IMR-90 (cell line): ENCODE measurements at regions not wholly inside any gene's neighbourhood (a gene's known extent, or its start where the extent isn't known, plus 50 kb on each side); places are given as distances from the start of the nearest gene placed in this dataset.

Experiments used
- ATAC-seq: fragments of 200-7000 bp; cut with Tn5 transposase; 2 replicates; pipeline ENCODE4 v1.9.1; 2020; ENCODE audit warnings: low read depth, mild to moderate bottlenecking, moderate library complexity
- BruUV-seq: library from RNA; stranded (reverse); fragments of 400-500 nt; replicated peaks from 2 replicates; lab custom pipeline; 2021; lab: Mats Ljungman, UMichigan
- CTCF ChIA-PET: fragments of 300-600 bp; formaldehyde crosslinking; extraction: SDS; loops from one replicate; lab custom pipeline; 2021; ENCODE audit warnings: antibody characterized with exemption; lab: Yijun Ruan, JAX
- POLR2A ChIA-PET: fragments of 300-600 bp; sonication (Branson Sonifier 250); formaldehyde crosslinking; loops from one replicate; lab custom pipeline; 2022; ENCODE audit warnings: antibody characterized with exemption; ENCODE audit not compliant: unreplicated experiment; lab: Charles Lee
- DNase-seq: peaks from one replicate; pipeline ENCODE4 v3.0.0; 2013
- H2AFZ ChIP-seq: replicated peaks from 2 replicates; pipeline ENCODE3; 2013; ENCODE audit warnings: low read length, mild to moderate bottlenecking; ENCODE audit not compliant: poor library complexity
- H2AK5ac ChIP-seq: 2 replicates; pipeline ENCODE4 v1.6.1; 2013; ENCODE audit warnings: low read depth, low read length, inconsistent platforms
- H2AK9ac ChIP-seq: replicated peaks from 2 replicates; pipeline ENCODE3; 2013; ENCODE audit warnings: mild to moderate bottlenecking, low read depth, low read length, moderate library complexity; ENCODE audit not compliant: poor library complexity
- H2BK120ac ChIP-seq: 2 replicates; pipeline ENCODE4 v1.6.1; 2013; ENCODE audit warnings: low read depth, low read length, inconsistent platforms
- H2BK15ac ChIP-seq: 3 replicates; pipeline ENCODE4 v1.6.1; 2013; ENCODE audit warnings: low read depth, low read length, inconsistent platforms
- H2BK20ac ChIP-seq: 2 replicates; pipeline ENCODE4 v1.6.1; 2013; ENCODE audit warnings: low read depth, mild to moderate bottlenecking, inconsistent platforms, low read length, moderate library complexity
- H2BK5ac ChIP-seq: 2 replicates; pipeline ENCODE4 v1.6.1; 2013; ENCODE audit warnings: mild to moderate bottlenecking, low read depth, low read length, inconsistent platforms; ENCODE audit not compliant: poor library complexity, severe bottlenecking
- H3K14ac ChIP-seq: replicated peaks from 2 replicates; pipeline ENCODE4 v1.6.1; 2013; ENCODE audit warnings: low read depth, low read length, inconsistent platforms
- H3K18ac ChIP-seq: 2 replicates; pipeline ENCODE4 v1.6.1; 2013; ENCODE audit warnings: low read depth, low read length, control low read depth
- H3K23ac ChIP-seq: 2 replicates; pipeline ENCODE4 v1.6.1; 2013; ENCODE audit warnings: low read depth, low read length, inconsistent platforms
- H3K27ac ChIP-seq: 2 replicates; pipeline ENCODE4 v1.5.1; 2013; ENCODE audit warnings: mild to moderate bottlenecking, control low read depth, low read length; ENCODE audit not compliant: insufficient read depth
- H3K27me3 ChIP-seq: 2 replicates; pipeline ENCODE4 v1.6.1; 2013; ENCODE audit warnings: low read length; ENCODE audit not compliant: control insufficient read depth, insufficient read depth
- H3K36me3 ChIP-seq: 2 replicates; pipeline ENCODE4 v1.6.1; 2013; ENCODE audit warnings: low read length, mixed read lengths; ENCODE audit not compliant: control insufficient read depth, insufficient read depth
- H3K4ac ChIP-seq: 2 replicates; pipeline ENCODE4 v1.6.1; 2013; ENCODE audit warnings: low read depth, low read length, inconsistent platforms
- H3K4me1 ChIP-seq: 2 replicates; pipeline ENCODE4 v1.6.1; 2013; ENCODE audit warnings: low read length, mixed read lengths; ENCODE audit not compliant: control insufficient read depth, insufficient read depth
- H3K4me2 ChIP-seq: 2 replicates; pipeline ENCODE4 v1.6.1; 2013; ENCODE audit warnings: low read depth, mild to moderate bottlenecking, control low read depth, low read length, moderate library complexity
- H3K4me3 ChIP-seq: 2 replicates; pipeline ENCODE4 v1.5.1; 2013; ENCODE audit warnings: low read depth, mild to moderate bottlenecking, control low read depth, low read length, moderate library complexity; ENCODE audit not compliant: insufficient read depth
- H3K56ac ChIP-seq: 2 replicates; pipeline ENCODE4 v1.6.1; 2013; ENCODE audit warnings: low read length, inconsistent platforms; ENCODE audit not compliant: insufficient read depth; ENCODE audit errors: extremely low read depth
- H3K79me1 ChIP-seq, 2 experiments: 2 replicates each; pipeline ENCODE4 v1.6.1; 2013; ENCODE audit warnings: low read length in 2 of 2, inconsistent platforms in 1 of 2, low read depth in 1 of 2
- H3K9ac ChIP-seq: 2 replicates; pipeline ENCODE4 v1.6.1; 2013; ENCODE audit warnings: low read depth, low read length, control low read depth
- H3K9me1 ChIP-seq: 2 replicates; pipeline ENCODE4 v1.6.1; 2013; ENCODE audit warnings: low read length, inconsistent platforms; ENCODE audit not compliant: insufficient read depth
- H3K9me3 ChIP-seq: 2 replicates; pipeline ENCODE4 v1.6.1; 2013; ENCODE audit warnings: low read length; ENCODE audit not compliant: control insufficient read depth, insufficient read depth
- H4K20me1 ChIP-seq: 2 replicates; pipeline ENCODE4 v1.6.1; 2013; ENCODE audit warnings: low read length, inconsistent platforms; ENCODE audit not compliant: insufficient read depth
- H4K5ac ChIP-seq: 2 replicates; pipeline ENCODE4 v1.6.1; 2013; ENCODE audit warnings: mild to moderate bottlenecking, low read depth, low read length, control low read depth
- H4K8ac ChIP-seq, 2 experiments: 2 replicates each; pipeline ENCODE4 v1.6.1; 2013; ENCODE audit warnings: low read depth in 2 of 2, low read length in 2 of 2, control low read depth in 1 of 2, inconsistent platforms in 1 of 2
- H4K91ac ChIP-seq: 2 replicates; pipeline ENCODE4 v1.6.1; 2013; ENCODE audit warnings: low read depth, low read length, inconsistent platforms; ENCODE audit not compliant: insufficient read depth
- BHLHE40 ChIP-seq: fragments of 150-350 bp; IDR thresholded peaks from 2 replicates; pipeline ENCODE4 v1.6.1; 2016; ENCODE audit warnings: mild to moderate bottlenecking, low read depth, low read length
- CEBPB ChIP-seq: IDR thresholded peaks from 2 replicates; pipeline ENCODE4 v1.6.1; 2012; ENCODE audit warnings: low read depth, low read length, improper control_type of control experiment
- CHD1 ChIP-seq: IDR thresholded peaks from 2 replicates; pipeline ENCODE4 v1.6.1; 2012; ENCODE audit warnings: low read depth, low read length, improper control_type of control experiment
- CTCF ChIP-seq: conservative IDR thresholded peaks from 2 replicates; pipeline ENCODE4 v1.5.1; 2012; ENCODE audit warnings: mild to moderate bottlenecking, low read depth, low read length, improper control_type of control experiment
- ELK1 ChIP-seq: fragments of 150-350 bp; IDR thresholded peaks from 2 replicates; pipeline ENCODE4 v1.6.1; 2016; ENCODE audit warnings: low read depth, mild to moderate bottlenecking, low read length, moderate library complexity, borderline replicate concordance
- FOS ChIP-seq: fragments of 150-350 bp; IDR thresholded peaks from 2 replicates; pipeline ENCODE4 v1.6.1; 2016; ENCODE audit warnings: low read depth, low read length
- MAFK ChIP-seq: IDR thresholded peaks from 2 replicates; pipeline ENCODE4 v1.6.1; 2012; ENCODE audit warnings: low read depth, low read length, improper control_type of control experiment
- MAZ ChIP-seq: IDR thresholded peaks from 2 replicates; pipeline ENCODE4 v1.6.1; 2012; ENCODE audit warnings: low read depth, mild to moderate bottlenecking, low read length, improper control_type of control experiment, moderate library complexity, borderline replicate concordance
- MXI1 ChIP-seq: IDR thresholded peaks from 2 replicates; pipeline ENCODE4 v1.6.1; 2012; ENCODE audit warnings: low read depth, mild to moderate bottlenecking, low read length, moderate library complexity, borderline replicate concordance
- NFE2L2 ChIP-seq: fragments of 150-350 bp; IDR thresholded peaks from 2 replicates; pipeline ENCODE4 v1.6.1; 2016; ENCODE audit warnings: low read depth, mild to moderate bottlenecking, low read length
- POLR2A ChIP-seq: IDR thresholded peaks from 2 replicates; pipeline ENCODE4 v1.6.1; 2012; ENCODE audit warnings: mild to moderate bottlenecking, low read depth, low read length
- RAD21 ChIP-seq: IDR thresholded peaks from 2 replicates; pipeline ENCODE4 v1.6.1; 2012; ENCODE audit warnings: low read length, improper control_type of control experiment
- RCOR1 ChIP-seq: IDR thresholded peaks from 2 replicates; pipeline ENCODE4 v1.6.1; 2012; ENCODE audit warnings: mild to moderate bottlenecking, low read length, improper control_type of control experiment; ENCODE audit not compliant: insufficient replicate concordance
- RFX5 ChIP-seq: IDR thresholded peaks from 2 replicates; pipeline ENCODE4 v1.8.0; 2012; ENCODE audit warnings: low read depth, mild to moderate bottlenecking, low read length, moderate library complexity
- SMC3 ChIP-seq: fragments of 150-350 bp; IDR thresholded peaks from 2 replicates; pipeline ENCODE4 v1.6.1; 2016; ENCODE audit warnings: low read depth, mild to moderate bottlenecking, antibody characterized with exemption, low read length, moderate library complexity
- USF2 ChIP-seq: fragments of 150-350 bp; IDR thresholded peaks from 2 replicates; pipeline ENCODE4 v1.6.1; 2017; ENCODE audit warnings: mild to moderate bottlenecking, antibody characterized with exemption, low read length, low read depth
- WGBS, 2 experiments: methylation state at CpG; one replicate each; pipeline versions ENCODE4 v1.1.5 to v1.1.7; 2013; ENCODE audit warnings: missing lambda C conversion rate in 2 of 2; ENCODE audit not compliant: insufficient read length in 1 of 2; ENCODE audit errors: extremely low coverage in 2 of 2; 5-methylcytosine and 5-hydroxymethylcytosine counted together
- dilution Hi-C: fragments of 300-500 bp; cut with HindIII; formaldehyde crosslinking; loops from one replicate; pipeline ENCODE4 v1.14.3; 2018; ENCODE audit warnings: low sequenced_read_pairs; ENCODE audit not compliant: unreplicated experiment
- in situ Hi-C: fragments of 300-500 bp; cut with MboI; formaldehyde crosslinking; loops from 3 replicates; pipeline ENCODE4 v1.14.3; 2019; ENCODE audit warnings: low sequenced_read_pairs, inconsistent platforms, mixed read lengths
- intact Hi-C: fragments of 100-400 bp; cut with micrococcal nuclease; formaldehyde crosslinking; loops from 2 replicates; pipeline ENCODE4 v1.10.0; 2022

GRCh38 chr20:50429412-50429811 lies 80.8 kb upstream of the PTPN1 start:
- intact Hi-C loops = no loop called here
- POLR2A ChIA-PET = no interaction called here

More at GRCh38 chr20:50429412-50429811, 80.8 kb upstream of the PTPN1 start:
- peak overlapping the region; percentile 96 for H2AK5ac ChIP-seq
- TF ChIP-seq MAZ = no peak
- TF ChIP-seq CHD1 = no peak
- no peak for TF ChIP-seq FOS
- no peak for TF ChIP-seq CTCF
- TF ChIP-seq RCOR1 = no peak
- TF ChIP-seq POLR2A = no peak
- TF ChIP-seq NFE2L2 = no peak
- TF ChIP-seq MAFK = no peak
- no peak for TF ChIP-seq MXI1
- TF ChIP-seq ELK1 = no peak
- no peak for TF ChIP-seq CEBPB
- TF ChIP-seq RAD21 = no peak
- TF ChIP-seq BHLHE40 = no peak
- no peak for TF ChIP-seq SMC3
- TF ChIP-seq RFX5 = no peak
- no peak for TF ChIP-seq USF2
- H3K4me3 ChIP-seq = no peak overlapping the region
- ATAC-seq (no peak), DNase-seq (no peak)
- peak overlapping the region; percentile 49 for H4K5ac ChIP-seq
- H4K20me1 ChIP-seq = no peaks in the 10 kb centered on the region
- H3K79me1 ChIP-seq = 0 out of 4 replicates have a peak, but pooled peaks cover 0 to 6% of the 10 kb centered on the region in 2 experiments
- H3K18ac ChIP-seq = peak overlapping the region; percentile 54; the same call in 1 of the 2 replicates
- peaks cover 23% of the 10 kb centered on the region for H3K4me1 ChIP-seq
- H3K23ac ChIP-seq = peak overlapping the region; percentile 42; the same call in 1 of the 2 replicates
- no peak overlapping the region; the same call in 1 of the 2 replicates for H4K91ac ChIP-seq
- WGBS, 2 experiments = no CpG with 5 or more reads among the region's 5 CpGs
- no peak overlapping the region for H3K27ac ChIP-seq
- no peaks in the 10 kb centered on the region for H3K27me3 ChIP-seq
- peak overlapping the region; percentile 28 for H2BK120ac ChIP-seq
- peak overlapping the region; percentile 72; the same call in 2 of the 3 replicates for H2BK15ac ChIP-seq
- H2BK5ac ChIP-seq = no peak overlapping the region
- no TSS peak for BruUV-seq
- no peak overlapping the region for H3K4me2 ChIP-seq
- peak overlapping the region; percentile 89 for H2BK20ac ChIP-seq
- dilution Hi-C loops = no loop called here
- H2AK9ac ChIP-seq = no peak overlapping the region
- no peak overlapping the region; the same call in 1 of the 2 replicates for H3K14ac ChIP-seq
- H3K56ac ChIP-seq = no peak overlapping the region
- in situ Hi-C loops = no loop called here
- H3K9me1 ChIP-seq = peaks cover 17% of the 10 kb centered on the region; the same call in 1 of the 2 replicates
- peak overlapping the region; percentile 81 for H3K4ac ChIP-seq
- H4K8ac ChIP-seq = peak overlapping the region in 1 of 2 experiments; percentile 23; a peak in 1 of 4 replicates
- CTCF ChIA-PET = interaction anchor here (0.6 kb wide), 1 partner anchor 1494 kb away, joined by 4 read pairs; no protein-coding TSS in a partner anchor
- H2AFZ ChIP-seq = peak overlapping the region; percentile 21
- no peaks in the 10 kb centered on the region for H3K9me3 ChIP-seq
- H3K9ac ChIP-seq = no peak overlapping the region
- H3K36me3 ChIP-seq = no peaks in the 10 kb centered on the region
